HG02981 (cell line): ENCODE measurements at regions not wholly inside any gene's neighbourhood (a gene's known extent, or its start where the extent isn't known, plus 50 kb on each side); places are given as distances from the start of the nearest gene placed in this dataset.

Source experiments
- ATAC-seq: cut with Tn5 transposase; IDR thresholded peaks from one replicate; pipeline ENCODE4 v1.9.1; 2021; ENCODE audit warnings: mild to moderate bottlenecking, moderate library complexity; ENCODE audit not compliant: unreplicated experiment

GRCh38 chr5:104755806-104756205, 1193.2 kb upstream of the NUDT12 start:
- no peak for ATAC-seq

GRCh38 chr5:104754311-104754995, 1191.9 kb upstream of the NUDT12 start:
- ATAC-seq, result no peak

- no peak for ATAC-seq
Observed at GRCh38 chr5:104751969-104752368, 1189.4 kb upstream of the NUDT12 start.

DNA sequence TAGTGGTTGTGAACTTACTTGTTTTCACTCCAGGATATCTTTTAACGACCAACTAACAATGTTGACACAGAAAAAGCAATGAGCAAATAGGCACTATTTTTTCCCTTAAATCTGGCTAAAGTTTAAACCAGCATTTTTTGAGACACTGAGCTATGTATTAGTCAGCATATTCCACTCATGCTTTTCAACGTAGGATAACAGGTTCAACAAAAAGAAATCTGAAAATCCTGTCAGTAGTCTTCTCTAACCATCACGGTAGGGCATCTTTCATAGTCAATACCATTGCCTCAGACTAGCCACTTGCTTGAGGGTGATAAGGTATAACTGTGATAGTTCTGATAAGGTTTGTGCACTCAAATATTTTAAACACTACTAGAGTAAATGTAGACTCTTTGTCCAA, 1177.3 kb upstream of the NUDT12 start:
- ATAC-seq, result no peak

GRCh38 chr5:104739503-104739902, 1176.9 kb upstream of the NUDT12 start:
- ATAC-seq, result no peak

DNA sequence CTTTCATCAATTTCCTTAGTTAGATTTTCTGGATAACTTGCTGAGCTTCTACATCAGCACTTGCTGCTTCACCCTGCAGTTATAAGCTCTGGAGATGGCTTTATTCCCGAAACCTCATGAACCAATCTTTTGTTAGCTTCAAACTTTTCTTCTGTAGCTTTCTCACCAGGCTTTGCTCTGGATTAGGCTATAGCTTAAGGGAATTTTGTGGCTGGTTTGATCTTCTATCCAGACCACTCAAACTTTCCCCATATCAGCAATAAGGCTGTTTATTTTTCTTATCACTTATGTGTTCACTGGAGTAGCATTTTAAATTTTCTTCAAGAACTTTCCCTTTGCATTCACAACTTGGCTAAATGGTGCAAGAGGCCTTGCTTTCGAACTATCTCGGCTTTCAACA, 1173.5 kb upstream of the NUDT12 start:
- no peak for ATAC-seq

GRCh38 chr5:104734046-104734445, 1171.5 kb upstream of the NUDT12 start:
- no peak for ATAC-seq

DNA sequence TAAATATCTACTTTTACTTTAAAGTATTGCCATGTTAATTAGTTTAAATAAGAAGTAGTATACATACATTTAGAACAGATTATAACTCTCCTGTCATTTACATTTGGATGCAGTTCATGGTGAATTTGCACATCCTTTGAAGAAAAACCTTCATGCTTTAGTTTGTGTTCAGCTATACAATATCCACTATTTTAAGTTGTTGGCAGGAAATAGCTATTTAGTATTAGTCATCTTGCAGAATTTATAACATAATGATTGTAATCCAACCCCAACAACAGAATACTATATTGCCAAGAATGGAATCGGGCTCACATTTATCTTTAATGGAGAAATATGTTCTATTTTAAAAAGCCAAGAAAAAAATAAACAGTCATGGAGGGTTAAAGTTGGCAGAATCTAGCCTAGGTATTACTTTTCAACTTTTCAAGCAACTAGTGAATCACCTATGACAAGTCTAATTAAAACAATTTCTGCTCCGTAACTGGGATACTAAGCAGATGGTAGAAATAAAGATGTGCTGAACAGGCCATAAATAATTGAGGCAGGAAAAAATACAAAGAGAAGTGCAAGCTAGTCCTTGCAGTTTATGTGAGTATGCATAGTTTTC, 1170.6 kb upstream of the NUDT12 start:
- ATAC-seq, result no peak

- no peak for ATAC-seq
Observed at GRCh38 chr5:104731331-104731730, 1168.7 kb upstream of the NUDT12 start.

DNA sequence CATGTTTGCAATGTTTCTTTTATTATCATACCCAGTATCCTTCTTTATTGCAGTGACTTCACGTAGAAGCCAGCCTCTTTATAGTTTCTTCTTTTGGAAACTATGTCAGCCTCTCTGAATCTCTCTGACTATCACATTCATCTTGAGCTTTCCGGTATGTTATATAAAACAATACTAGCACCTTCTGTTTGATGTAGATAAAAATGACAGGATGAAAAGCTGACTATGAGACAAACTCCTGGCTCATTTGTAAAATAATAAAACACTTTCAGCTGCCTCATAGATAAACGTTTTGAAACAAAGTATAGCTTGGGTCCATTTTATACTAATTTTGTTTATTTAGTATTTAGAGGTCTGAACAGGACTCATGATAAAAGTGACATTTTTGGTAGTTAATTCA, 1145.4 kb upstream of the NUDT12 start:
- ATAC-seq, result no peak

DNA sequence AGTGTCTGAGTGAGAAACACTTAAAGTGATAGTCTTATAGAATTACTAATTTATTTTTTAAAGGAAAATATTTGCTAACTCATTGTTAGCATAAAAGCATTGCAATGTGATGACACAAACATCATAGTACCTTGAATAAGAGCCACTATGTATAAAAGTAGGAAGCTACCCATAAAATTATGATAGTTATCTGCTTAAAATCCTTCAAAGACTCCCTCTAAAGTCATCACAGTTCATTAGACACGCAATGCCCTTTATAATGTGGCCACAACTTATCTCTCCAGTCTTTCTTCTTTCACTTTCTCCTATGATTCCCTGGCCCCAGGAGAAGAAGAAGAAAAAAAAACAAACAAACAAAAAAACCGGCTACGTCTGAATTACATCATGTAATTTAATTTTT, 1144.0 kb upstream of the NUDT12 start:
- ATAC-seq, result no peak

DNA sequence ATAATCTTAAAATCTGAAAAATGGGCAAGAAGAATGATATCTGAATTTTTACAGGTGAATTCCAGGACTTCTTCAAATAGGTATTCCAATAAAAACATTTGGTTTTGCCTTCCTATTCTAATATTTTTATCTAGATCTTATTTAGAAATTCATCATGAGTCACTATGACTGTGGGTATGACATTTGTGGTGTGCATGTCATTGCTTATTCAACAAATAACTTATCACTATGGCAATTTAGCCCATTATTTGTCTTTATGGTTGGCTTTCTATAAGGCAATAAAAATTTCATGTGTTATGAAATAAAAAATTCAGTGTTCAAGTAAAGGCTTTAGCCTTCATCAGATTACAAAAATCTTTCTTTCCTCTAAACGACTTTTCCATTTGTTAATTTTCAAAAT, 1139.6 kb upstream of the NUDT12 start:
- ATAC-seq, result no peak

GRCh38 chr5:104699438-104699837, 1136.8 kb upstream of the NUDT12 start:
- no peak for ATAC-seq

- ATAC-seq, result no peak
Observed at GRCh38 chr5:104661256-104661655, 1098.7 kb upstream of the NUDT12 start.

- ATAC-seq, result no peak
Observed at GRCh38 chr5:104659497-104659896, 1096.9 kb upstream of the NUDT12 start.

DNA sequence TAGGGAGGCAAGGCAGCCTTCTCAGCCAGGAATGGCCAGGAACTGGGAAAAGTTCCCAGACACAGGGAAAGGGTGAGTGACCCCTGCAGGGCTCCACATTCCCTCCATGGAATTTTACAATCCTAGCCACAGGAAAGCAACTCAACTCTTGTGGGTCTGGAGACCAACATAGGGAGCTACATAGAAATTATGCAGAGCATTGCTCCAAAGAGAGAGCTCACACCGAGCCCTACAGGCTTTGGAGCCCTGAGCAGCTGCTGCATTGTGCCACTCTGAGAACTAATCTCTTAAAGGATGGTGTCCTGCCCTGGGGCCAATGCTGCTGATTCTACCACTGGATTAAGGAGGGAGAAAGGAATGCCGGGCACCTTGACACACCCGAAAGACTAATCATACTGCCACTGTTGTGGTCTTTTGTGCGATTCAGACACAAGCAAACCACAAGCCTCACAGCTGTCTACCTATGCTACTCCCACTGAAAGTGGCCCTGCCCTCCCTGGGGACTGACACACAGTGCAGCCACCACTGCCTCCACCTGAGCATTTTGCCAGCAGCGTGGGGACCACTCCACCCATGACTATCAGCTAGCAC, 1089.8 kb upstream of the NUDT12 start:
- ATAC-seq, result no peak

DNA sequence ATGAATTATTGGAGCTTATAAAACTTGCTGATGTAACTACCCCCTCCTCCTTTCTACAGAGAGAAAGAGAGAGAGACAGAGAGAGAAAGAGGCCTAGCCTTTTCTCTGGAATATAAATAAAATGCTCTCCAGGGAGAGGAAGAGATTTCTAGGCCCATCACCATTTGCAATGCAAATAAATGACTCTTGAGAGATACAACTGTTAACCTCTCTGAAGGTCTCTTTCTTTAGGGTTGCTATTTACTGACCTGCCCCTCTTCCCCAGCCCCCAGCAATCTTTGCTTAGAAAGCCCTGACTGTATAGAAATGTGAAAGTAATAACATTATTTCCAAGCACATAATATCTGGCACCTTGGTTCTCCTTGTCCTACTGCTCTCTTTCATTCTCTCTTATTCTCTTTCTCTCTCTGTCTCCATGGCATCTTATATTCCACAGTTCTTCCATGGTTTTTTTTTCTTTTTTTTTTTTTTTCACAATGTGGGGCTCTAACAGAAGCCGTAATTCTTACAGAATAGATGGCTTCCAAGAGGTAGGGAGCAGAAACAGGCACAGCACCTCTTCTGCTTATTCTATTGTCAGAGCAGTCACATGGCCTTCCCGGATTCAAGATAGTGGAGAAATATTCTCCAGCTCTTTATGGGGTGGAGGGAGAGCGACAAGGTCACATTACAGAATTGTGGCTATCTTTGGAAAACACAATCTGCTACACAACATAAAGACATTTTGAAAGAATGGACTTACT, 1087.9 kb upstream of the NUDT12 start:
- no peak for ATAC-seq

- no peak for ATAC-seq
Observed at GRCh38 chr5:104646416-104646815, 1083.8 kb upstream of the NUDT12 start.

- ATAC-seq, result no peak
Observed at GRCh38 chr5:104643320-104643719, 1080.7 kb upstream of the NUDT12 start.

DNA sequence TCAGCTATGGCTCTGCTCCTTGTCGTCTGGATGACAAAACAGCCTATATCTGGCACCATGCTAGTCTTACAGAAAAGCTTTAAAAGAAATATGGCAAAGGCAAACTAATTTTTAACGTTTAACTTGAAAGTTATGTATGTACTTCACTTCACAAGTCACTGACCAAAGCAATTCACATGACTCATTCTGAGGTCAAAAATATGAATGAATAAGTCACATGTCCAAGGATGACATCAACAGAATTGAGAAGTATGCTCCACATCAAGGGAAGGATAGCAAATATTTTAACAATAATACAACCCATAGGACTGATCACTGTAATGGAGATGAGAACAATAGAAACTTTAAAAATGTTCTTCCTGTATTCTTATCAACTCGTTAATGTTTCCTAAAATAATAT, 1072.6 kb upstream of the NUDT12 start:
- no peak for ATAC-seq

DNA sequence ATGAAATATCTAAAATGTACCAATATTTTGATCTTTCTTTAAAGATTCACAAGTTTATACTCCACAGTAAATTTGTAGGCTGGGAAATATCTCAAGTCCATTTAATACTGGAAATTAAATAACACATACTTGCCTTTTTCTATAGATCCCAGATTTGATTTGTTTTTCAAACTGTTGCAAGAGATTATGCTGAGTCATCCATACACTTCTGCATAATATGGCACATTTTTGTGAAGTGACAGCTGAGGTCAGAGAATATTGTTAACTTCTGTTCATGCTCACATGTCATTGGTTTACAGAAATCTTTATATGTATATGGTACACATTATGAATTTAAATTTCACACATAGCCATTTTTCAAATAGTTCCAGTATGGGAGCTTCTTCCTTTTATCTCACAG, 1066.3 kb upstream of the NUDT12 start:
- ATAC-seq, result no peak

DNA sequence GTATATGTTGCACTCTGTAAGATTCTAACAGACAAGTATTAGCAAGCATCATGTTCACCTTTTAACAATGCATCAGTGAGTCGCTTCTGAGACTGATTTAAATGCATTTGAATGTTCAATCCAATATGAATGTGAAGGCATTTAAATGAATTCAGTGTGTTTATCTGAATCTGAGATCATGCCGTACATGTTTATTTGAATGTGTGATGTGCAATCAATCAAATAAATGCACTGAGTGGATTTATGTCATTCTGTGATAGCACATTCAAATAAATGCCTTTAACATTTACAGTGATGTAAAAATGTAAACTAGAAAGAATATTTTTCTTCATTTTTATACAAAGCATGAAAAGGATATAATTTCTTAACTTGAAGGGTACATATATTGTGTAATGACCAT, 1063.5 kb upstream of the NUDT12 start:
- ATAC-seq, result no peak
